Activated CD8-positive, alpha-beta memory T cell treated with anti-CD3 and anti-CD28 coated beads for 4 hours (primary cell): ENCODE measurements at regions not wholly inside any gene's neighbourhood (a gene's known extent, or its start where the extent isn't known, plus 50 kb on each side); places are given as distances from the start of the nearest gene placed in this dataset.

Experiments used
- DNase-seq, 2 donors: peaks; one replicate each; pipeline ENCODE4 v3.0.0-alpha.2; 2020; ENCODE audit warnings: low read depth in 2 of 2

DNA sequence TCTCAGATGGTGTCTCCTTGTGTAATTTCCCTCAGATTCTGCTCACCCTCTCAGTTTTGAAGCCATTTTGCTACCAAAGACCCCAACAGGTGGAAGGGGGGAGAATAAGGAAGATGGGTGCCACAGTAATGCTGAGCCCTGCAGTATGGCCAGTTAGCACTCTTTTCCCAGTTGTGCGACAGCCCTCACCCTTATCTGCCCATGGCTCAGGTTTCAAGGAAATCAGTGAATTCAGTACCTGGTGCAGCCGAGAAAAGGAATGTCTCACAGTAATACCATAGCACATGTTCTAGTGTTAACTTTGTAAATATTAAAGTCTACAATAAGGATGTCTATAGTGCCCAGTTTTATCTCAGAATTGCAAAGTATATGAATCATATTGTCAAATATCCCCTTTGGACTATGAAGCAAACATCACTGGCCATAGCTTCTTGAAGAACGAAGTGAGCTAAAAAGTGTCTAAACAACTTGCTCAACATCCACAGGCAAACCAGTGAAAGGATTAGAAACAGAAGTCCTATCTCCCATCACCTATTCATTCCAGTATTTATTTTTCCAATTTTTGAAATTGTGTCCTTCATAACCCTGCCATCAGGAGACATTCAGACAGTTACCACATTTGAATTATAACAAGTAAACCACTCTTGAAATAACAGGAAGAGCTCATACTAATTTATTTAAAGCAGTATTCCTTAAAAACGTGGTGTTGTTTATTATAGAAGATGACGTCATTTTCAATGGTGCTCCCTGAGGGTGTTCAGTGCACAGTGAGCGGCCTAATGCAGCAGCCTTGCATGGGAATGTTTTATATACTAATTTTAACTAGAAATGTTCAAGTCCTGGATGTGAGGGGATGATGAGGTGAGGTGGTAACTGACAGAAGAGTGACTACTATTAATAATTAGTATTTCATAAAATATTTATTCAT lies 366.2 kb downstream of the TFAP2A start:
- no peak for DNase-seq

DNA sequence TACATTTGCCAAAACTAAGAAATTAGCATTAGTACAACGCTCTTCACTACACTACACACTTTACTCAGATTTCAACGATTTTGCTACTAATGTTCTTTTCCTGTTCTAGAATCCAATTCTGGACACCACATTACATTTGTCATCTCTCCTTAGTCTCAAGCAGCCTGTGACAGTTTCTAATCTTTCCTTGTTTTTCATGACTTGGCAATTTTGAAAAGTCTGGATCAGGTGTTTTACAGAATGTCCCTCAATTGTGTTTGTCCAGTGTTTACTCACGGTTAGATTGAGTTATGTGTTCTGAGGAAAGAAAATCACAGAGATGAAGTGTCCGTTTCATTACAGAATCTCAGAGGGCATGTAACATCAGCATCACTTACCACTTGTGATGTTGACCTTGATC lies 372.6 kb downstream of the TFAP2A start:
- DNase-seq, result no peak

GRCh38 chr6:10033223-10033829 lies 381.5 kb downstream of the TFAP2A start:
- no peak for DNase-seq

DNA sequence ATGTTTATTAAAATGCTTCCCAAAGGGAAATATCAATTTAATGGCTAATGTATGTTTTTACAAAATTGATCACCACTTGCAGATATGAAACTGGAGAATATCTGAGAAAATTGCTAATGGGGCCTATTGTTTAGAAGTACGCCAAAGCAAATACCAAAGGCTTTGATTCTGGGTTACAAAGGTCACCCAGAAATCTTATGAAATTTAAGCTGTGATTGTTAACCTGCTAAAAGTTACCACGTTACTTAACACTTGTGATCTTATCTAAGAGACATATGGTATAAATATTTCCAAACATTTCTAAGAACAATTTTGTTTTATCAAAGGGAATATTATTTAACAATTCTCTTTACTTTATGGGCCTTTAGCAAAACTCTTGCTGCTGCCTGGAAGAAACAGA lies 383.3 kb downstream of the TFAP2A start:
- DNase-seq, result no peak

DNA sequence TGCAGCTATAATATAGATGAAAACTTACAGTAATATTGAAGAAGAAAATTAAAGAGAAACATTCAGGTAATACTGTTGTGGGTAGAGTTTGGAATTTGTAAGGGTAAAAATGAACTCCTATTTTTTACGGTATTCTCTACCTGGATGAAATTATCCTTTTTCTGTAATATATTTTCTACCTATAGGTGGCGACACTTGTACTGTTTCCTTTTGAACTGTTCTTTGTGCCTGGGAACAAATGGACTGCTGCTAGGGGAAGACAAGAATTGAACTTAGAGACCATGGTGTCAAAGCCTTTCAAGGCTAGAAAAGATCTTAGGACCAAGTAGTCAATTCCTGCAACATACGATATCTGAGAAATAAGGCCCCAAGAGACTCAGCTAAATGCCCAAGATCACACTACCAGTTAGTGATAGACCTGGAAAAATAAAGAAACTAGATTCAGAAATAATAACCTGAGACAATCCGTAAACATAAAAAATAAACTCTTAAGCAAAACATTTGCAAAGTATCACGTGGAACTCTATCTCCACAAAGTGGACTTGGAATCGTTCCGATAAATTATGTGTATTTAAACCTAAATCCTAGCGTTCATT lies 383.8 kb downstream of the TFAP2A start:
- DNase-seq, result no peak

DNA sequence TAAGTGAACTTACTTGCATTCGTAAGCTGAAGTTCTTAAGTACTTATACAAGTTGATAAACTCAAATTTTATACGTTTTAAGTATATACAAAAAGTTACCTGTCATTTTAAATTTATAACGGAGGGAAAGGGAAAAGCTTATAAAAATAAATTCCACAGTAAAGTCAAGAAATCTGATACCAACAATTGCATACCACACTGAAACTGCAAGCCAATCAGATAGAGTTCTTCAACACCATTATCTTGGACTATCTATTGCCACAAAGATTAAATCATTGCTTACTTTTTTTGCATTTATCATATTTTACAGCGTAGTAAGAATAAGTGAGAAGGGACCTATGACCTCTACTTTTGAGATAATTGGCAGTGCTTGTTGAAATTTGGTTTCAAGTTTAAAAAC lies 386.7 kb downstream of the TFAP2A start:
- DNase-seq, result no peak

DNA sequence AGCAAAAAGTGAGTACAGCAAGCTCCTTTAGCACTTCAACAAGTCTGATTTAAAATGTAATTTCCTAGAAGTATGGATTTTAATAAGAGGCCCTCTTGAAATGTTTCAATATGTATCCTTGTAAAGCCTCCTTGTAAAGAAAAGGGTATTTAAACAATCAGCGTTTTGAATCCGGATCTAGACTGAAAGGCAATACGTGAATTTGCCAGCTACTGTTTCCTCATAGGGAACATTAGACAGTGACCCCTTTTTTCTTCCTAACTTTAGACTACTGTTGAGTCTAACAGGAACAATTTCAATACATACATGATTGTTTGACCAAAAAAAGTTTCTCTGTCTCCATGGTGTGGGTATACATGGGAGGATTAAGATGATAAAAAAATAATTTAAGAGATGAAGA lies 395.0 kb downstream of the TFAP2A start:
- no peak for DNase-seq

DNA sequence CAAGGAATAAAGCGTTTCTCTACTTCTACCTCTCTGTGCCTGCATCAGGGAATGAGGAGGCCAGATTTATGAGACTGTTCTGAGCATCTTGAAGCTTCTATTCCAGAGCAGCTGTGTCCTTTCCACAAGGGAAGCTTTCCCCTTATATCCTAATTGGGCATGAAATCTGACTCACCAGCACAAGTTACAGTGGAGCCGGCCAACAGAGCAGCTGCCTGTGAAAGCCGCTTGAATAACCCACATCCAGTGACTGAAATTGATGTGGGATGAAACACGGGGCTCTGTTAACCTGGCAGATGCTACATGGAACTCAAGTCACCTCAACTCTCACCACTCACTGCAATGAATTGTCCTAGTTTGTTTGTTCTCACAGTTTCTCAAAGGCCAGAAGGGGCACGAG lies 400.3 kb downstream of the TFAP2A start:
- DNase-seq, result no peak

DNA sequence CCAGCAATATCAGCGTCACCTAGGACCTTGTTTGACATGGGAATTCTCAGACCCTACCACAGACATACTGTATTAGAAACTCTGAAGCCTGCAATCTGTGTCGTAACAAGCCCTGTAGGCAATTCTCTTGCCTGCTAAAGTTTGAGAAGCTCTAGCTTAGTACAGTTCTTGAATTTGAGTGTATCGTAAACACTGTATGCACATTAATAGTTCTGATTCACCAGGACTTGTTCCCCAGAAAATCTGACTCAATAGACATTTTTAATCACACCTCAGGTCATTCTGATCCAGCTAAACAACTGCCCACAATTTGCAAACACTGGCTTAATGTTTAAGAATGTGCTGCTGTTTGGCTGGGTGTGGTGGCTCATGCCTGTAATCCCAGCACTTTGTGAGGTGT lies 414.3 kb downstream of the TFAP2A start:
- no peak for DNase-seq

- no peak for DNase-seq
These were observed 415.1 kb downstream of the TFAP2A start for GRCh38 chr6:9999796-10000195.

DNA sequence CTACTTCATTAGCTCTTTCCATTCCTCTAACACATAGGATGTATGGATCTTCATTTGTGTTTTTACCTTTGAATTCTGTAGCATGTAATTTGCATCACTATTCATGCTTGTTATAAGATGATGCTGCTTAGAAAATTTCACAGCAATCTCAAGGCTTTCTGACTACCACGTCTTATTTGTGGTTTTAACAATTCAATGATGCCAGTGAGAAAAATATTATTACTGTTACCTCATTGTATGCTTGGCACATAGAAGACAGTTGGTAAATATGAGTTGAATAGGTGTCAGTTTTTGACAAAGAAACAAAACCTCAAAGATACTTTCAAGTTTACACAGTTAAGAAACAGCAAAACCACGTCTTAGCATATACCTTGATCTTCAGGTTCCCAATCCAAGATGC lies 428.6 kb downstream of the TFAP2A start:
- no peak for DNase-seq

GRCh38 chr6:9985481-9985880 lies 429.4 kb downstream of the TFAP2A start:
- DNase-seq, result no peak

- DNase-seq, result no peak
These were observed 430.3 kb downstream of the TFAP2A start for GRCh38 chr6:9984607-9985006.

DNA sequence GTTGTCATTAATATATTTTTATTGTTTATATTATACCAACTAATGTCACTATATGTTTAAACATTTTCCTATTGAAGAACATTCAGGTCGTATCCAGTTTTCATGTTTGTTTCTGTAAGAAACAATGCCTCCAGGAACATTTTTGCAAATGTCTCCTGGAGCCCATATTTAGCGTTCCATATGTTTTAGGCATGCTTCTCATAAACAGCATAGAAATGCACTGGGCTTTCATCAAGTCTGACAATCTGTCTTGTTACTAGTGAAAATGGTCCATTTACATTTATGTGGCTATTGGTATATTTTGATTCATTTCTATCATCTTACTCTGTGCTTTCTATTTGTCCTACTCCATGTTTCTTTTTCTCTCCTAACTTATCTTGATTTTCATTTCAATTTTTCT lies 431.7 kb downstream of the TFAP2A start:
- no peak for DNase-seq

- DNase-seq, result no peak
These were observed 432.7 kb downstream of the TFAP2A start for GRCh38 chr6:9982215-9982614.

- DNase-seq, result no peak
These were observed 434.9 kb downstream of the TFAP2A start for GRCh38 chr6:9979996-9980395.

- no peak for DNase-seq
These were observed 436.4 kb downstream of the TFAP2A start for GRCh38 chr6:9978480-9978879.

DNA sequence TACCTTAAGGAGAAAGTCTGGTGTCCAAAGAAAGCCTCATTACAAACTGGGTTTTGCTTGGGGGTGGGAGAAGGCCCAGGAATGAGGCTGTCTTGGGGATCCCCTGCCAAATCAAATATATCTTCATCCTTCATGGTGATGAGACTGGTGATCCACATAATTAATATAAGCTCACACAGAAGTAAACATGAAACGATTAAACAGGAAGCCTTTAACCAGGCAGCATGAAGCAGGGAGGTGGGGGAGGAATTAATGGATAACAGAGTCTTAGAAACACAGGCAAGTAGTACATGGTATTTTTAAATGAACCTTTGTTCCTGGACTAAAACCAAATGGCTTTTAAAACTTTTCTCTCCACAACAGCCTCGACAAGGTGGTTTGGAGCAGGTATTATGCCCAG lies 437.5 kb downstream of the TFAP2A start:
- DNase-seq, result no peak

GRCh38 chr6:9961646-9962045 lies 453.2 kb downstream of the TFAP2A start:
- DNase-seq, result no peak

- DNase-seq, result no peak
These were observed 457.6 kb downstream of the TFAP2A start for GRCh38 chr6:9957215-9957759.

DNA sequence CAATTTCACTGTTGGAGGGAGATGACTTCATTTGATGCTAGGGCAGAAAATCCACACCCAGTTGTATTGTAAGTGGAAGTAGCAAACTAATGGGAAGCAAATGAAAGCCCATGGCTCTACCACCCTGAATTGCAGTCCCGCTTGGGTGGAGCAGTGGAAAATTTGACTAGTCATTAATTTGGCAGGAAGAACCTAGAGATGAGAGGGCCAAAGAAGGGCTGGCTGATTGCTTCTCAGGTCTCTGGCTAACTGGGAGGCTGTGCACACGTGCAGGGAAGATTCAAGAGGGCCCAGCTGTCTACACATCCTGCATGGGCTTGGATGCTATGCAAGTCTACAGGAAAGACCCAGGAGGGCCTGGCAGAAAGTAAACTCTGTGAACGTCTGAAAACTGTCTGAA lies 466.2 kb downstream of the TFAP2A start:
- DNase-seq, result no peak

- DNase-seq, result no peak
These were observed 470.9 kb downstream of the TFAP2A start for GRCh38 chr6:9943986-9944385.

DNA sequence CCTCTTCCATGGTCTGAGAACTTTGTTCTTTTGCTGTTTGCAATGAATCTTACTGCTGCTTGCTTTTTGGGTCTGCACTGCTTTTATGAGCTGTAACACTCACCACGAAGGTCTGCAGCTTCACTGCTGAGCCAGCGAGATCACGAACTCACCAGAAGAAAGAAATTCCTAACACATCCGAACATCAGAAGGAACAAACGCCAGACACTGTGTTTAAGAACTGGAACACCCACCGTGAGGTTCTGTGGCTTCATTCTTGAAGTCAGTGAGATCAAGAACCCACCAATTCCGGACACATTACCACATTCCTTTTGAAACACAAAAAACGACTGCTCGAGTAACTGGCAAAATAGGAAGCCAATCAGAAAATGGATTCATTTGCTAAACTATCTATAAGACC lies 471.8 kb downstream of the TFAP2A start:
- no peak for DNase-seq
